OCI-LY1 (cell line): ENCODE measurements at regions not wholly inside any gene's neighbourhood (a gene's known extent, or its start where the extent isn't known, plus 50 kb on each side); places are given as distances from the start of the nearest gene placed in this dataset.

Source experiments
- H2AFZ ChIP-seq: fragments of 200-600 bp; sonication (generic), shearing (Covaris generic); 2 replicates; pipeline ENCODE4 v1.6.0; 2014; ENCODE audit warnings: antibody characterized with exemption, mild to moderate bottlenecking, low read length
- H3F3A ChIP-seq: fragments of 200-600 bp; sonication (generic), shearing (Covaris generic); 2 replicates; pipeline ENCODE4 v1.6.0; 2014; ENCODE audit warnings: mild to moderate bottlenecking, antibody characterized with exemption, low read length, moderate library complexity; ENCODE audit not compliant: insufficient read depth
- H3K27ac ChIP-seq: fragments of 200-600 bp; sonication (generic); 2 replicates; pipeline ENCODE4 v1.5.1; 2014; ENCODE audit warnings: low read length, mixed run types, mild to moderate bottlenecking, low read depth; ENCODE audit not compliant: poor library complexity, severe bottlenecking
- H3K27me3 ChIP-seq: fragments of 200-600 bp; sonication (generic); 2 replicates; pipeline ENCODE4 v1.6.0; 2014; ENCODE audit warnings: antibody characterized with exemption, mild to moderate bottlenecking, low read length, moderate library complexity; ENCODE audit not compliant: insufficient read depth
- H3K36me3 ChIP-seq: fragments of 200-600 bp; sonication (generic); 2 replicates; pipeline ENCODE4 v1.6.1; 2014; ENCODE audit warnings: mild to moderate bottlenecking, antibody characterized with exemption, low read length, moderate library complexity, mixed read lengths; ENCODE audit not compliant: insufficient read depth
- H3K4me1 ChIP-seq: fragments of 200-600 bp; sonication (generic); 2 replicates; pipeline ENCODE4 v1.5.1; 2014; ENCODE audit warnings: mild to moderate bottlenecking, low read length, moderate library complexity; ENCODE audit not compliant: insufficient read depth, severe bottlenecking
- H3K4me2 ChIP-seq: fragments of 200-600 bp; sonication (generic), shearing (Covaris generic); 2 replicates; pipeline ENCODE4 v1.6.1; 2014; ENCODE audit warnings: low read length
- H3K4me3 ChIP-seq: fragments of 200-600 bp; sonication (generic); 2 replicates; pipeline ENCODE4 v1.5.1; 2014; ENCODE audit warnings: low read length, low read depth, mild to moderate bottlenecking, mixed read lengths; ENCODE audit not compliant: poor library complexity, severe bottlenecking
- H3K79me2 ChIP-seq: fragments of 200-600 bp; shearing (Covaris generic); 2 replicates; pipeline ENCODE4 v1.6.1; 2016; ENCODE audit warnings: mixed run types, low read length, mixed read lengths; ENCODE audit not compliant: insufficient read depth
- H3K9ac ChIP-seq: fragments of 200-600 bp; sonication (generic), shearing (Covaris generic); 2 replicates; pipeline ENCODE4 v1.6.1; 2014; ENCODE audit warnings: mild to moderate bottlenecking, low read length, mixed read lengths
- H3K9me2 ChIP-seq: fragments of 200-600 bp; sonication (generic), shearing (Covaris generic); 2 replicates; pipeline ENCODE4 v1.6.1; 2014; ENCODE audit warnings: low read depth, mild to moderate bottlenecking, low read length, mixed read lengths
- H3K9me3 ChIP-seq: fragments of 200-600 bp; shearing (Covaris generic); 2 replicates; pipeline ENCODE4 v1.6.1; 2014; ENCODE audit warnings: low read length, mixed read lengths
- H4K20me1 ChIP-seq: fragments of 200-600 bp; sonication (generic), shearing (Covaris generic); 2 replicates; pipeline ENCODE4 v1.6.0; 2016; ENCODE audit warnings: mild to moderate bottlenecking, low read length; ENCODE audit not compliant: insufficient read depth
- EZH2 ChIP-seq: fragments of 200-600 bp; sonication (generic), shearing (Covaris generic); IDR thresholded peaks from 2 replicates; pipeline ENCODE4 v1.8.0; 2017; ENCODE audit warnings: borderline replicate concordance, mixed run types, mild to moderate bottlenecking, antibody characterized with exemption, low read length, moderate library complexity, mixed read lengths
- TF ChIP-seq, protein P1 (sequence below): fragments of 200-600 bp; sonication (generic), shearing (Covaris generic); IDR thresholded peaks from 2 replicates; pipeline ENCODE4 v1.5.1; 2017; ENCODE audit warnings: mild to moderate bottlenecking, antibody characterized with exemption, low read length, moderate library complexity, mixed read lengths

DNA sequence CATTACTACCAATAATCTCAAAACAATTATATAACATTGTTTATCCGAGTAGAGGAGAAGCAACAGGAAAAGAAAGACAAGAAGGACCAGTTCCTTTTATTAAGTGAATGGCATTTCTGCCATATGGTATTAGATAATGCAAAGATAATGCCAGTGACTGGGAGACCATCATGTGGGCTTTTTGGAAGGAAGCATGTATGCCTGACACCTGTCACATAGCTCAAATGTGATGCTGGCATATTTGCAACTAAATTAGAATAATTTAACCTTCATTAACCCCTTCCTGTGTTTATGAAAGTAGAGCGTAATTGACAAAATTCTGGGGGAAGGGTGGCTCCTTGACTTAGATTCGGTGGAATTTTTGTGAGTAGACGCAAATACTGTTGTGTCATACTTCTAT lies 733.0 kb downstream of the TUSC7 start:
- no peaks in the 10 kb centered on the region for H3K36me3 ChIP-seq
- no peak overlapping the region for H3K27ac ChIP-seq
- no peaks in the 10 kb centered on the region for H3F3A ChIP-seq
- H4K20me1 ChIP-seq = no peaks in the 10 kb centered on the region
- no peaks in the 10 kb centered on the region for H3K9me3 ChIP-seq
- no peaks in the 10 kb centered on the region for H3K9me2 ChIP-seq
- H3K4me3 ChIP-seq = no peak overlapping the region
- no peaks in the 10 kb centered on the region for H3K27me3 ChIP-seq
- no peak overlapping the region for H3K9ac ChIP-seq
- no peak overlapping the region for H3K4me2 ChIP-seq
- no peaks in the 10 kb centered on the region for H3K4me1 ChIP-seq
- TF ChIP-seq EZH2 = no peak
- TF ChIP-seq, protein P1, sequence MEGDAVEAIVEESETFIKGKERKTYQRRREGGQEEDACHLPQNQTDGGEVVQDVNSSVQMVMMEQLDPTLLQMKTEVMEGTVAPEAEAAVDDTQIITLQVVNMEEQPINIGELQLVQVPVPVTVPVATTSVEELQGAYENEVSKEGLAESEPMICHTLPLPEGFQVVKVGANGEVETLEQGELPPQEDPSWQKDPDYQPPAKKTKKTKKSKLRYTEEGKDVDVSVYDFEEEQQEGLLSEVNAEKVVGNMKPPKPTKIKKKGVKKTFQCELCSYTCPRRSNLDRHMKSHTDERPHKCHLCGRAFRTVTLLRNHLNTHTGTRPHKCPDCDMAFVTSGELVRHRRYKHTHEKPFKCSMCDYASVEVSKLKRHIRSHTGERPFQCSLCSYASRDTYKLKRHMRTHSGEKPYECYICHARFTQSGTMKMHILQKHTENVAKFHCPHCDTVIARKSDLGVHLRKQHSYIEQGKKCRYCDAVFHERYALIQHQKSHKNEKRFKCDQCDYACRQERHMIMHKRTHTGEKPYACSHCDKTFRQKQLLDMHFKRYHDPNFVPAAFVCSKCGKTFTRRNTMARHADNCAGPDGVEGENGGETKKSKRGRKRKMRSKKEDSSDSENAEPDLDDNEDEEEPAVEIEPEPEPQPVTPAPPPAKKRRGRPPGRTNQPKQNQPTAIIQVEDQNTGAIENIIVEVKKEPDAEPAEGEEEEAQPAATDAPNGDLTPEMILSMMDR = no peak
- H3K79me2 ChIP-seq = no peaks in the 10 kb centered on the region
- H2AFZ ChIP-seq = no peak overlapping the region

DNA sequence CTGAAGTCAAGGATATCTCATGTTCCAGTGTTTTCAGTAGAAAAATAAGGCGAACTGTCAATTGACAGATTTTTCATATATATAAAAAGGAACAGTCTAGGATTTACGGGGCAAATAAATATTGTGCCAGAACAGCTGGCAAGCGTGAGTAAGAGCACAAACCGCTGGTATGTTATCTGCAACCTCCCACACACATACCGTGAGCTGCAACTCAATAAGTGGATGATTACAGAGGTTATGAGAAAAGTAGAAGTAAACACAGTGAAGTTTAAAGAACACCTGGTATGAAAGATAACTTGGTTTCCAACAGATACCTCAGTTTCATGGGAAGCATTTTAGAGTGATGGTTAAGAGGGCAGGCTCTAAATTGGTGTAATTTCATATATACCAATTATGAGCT lies 733.4 kb downstream of the TUSC7 start:
- TF ChIP-seq, protein P1 = no peak
- TF ChIP-seq EZH2 = no peak
- no peaks in the 10 kb centered on the region for H3K27me3 ChIP-seq
- H4K20me1 ChIP-seq = no peaks in the 10 kb centered on the region
- no peaks in the 10 kb centered on the region for H3K36me3 ChIP-seq
- no peak overlapping the region for H3K4me3 ChIP-seq
- no peak overlapping the region for H3K4me2 ChIP-seq
- no peaks in the 10 kb centered on the region for H3K9me2 ChIP-seq
- no peaks in the 10 kb centered on the region for H3K4me1 ChIP-seq
- no peak overlapping the region for H2AFZ ChIP-seq
- H3K9ac ChIP-seq = no peak overlapping the region
- H3F3A ChIP-seq = no peaks in the 10 kb centered on the region
- H3K79me2 ChIP-seq = no peaks in the 10 kb centered on the region
- H3K9me3 ChIP-seq = no peaks in the 10 kb centered on the region
- H3K27ac ChIP-seq = no peak overlapping the region

DNA sequence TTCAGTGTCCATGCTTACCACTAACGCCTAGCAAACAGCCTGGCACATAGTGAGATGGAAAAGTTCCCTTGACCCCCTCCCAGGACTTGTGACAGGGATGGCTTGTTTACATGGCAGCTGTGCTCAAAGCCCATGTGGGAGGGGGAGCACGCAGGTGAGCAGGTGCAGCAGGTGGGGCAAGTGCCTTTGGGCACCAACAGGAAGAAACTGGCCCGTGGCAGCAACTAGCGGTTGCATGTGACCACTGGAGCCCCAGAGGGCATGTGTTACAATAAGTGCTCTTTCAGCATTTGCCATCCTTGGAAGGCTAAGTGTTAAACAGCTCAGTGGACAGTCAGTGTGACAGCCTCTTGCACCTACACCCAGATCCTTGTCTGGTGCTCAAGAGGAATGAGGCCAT lies 734.6 kb downstream of the TUSC7 start:
- H3K36me3 ChIP-seq = no peaks in the 10 kb centered on the region
- TF ChIP-seq, protein P1 = no peak
- TF ChIP-seq EZH2 = no peak
- H3K27ac ChIP-seq = no peak overlapping the region
- H3K79me2 ChIP-seq = no peaks in the 10 kb centered on the region
- no peaks in the 10 kb centered on the region for H3F3A ChIP-seq
- H4K20me1 ChIP-seq = no peaks in the 10 kb centered on the region
- no peak overlapping the region for H3K9ac ChIP-seq
- H3K9me3 ChIP-seq = no peaks in the 10 kb centered on the region
- H3K27me3 ChIP-seq = no peaks in the 10 kb centered on the region
- no peak overlapping the region for H3K4me2 ChIP-seq
- H3K4me3 ChIP-seq = no peak overlapping the region
- no peak overlapping the region for H2AFZ ChIP-seq
- H3K4me1 ChIP-seq = no peaks in the 10 kb centered on the region
- H3K9me2 ChIP-seq = no peaks in the 10 kb centered on the region
